22Rv1 (cell line): ENCODE measurements at regions not wholly inside any gene's neighbourhood (a gene's known extent, or its start where the extent isn't known, plus 50 kb on each side); places are given as distances from the start of the nearest gene placed in this dataset.

Experiments used
- ZFX ChIP-seq: fragments of 450-650 bp; IDR thresholded peaks from 2 replicates; pipeline ENCODE4 v1.6.1; 2017; ENCODE audit warnings: antibody characterized with exemption, borderline replicate concordance
- TF ChIP-seq, protein P1 (sequence below): fragments of 450-650 bp; IDR thresholded peaks from 2 replicates; pipeline ENCODE4 v1.5.1; 2017; ENCODE audit warnings: mild to moderate bottlenecking

- TF ChIP-seq, protein P1, sequence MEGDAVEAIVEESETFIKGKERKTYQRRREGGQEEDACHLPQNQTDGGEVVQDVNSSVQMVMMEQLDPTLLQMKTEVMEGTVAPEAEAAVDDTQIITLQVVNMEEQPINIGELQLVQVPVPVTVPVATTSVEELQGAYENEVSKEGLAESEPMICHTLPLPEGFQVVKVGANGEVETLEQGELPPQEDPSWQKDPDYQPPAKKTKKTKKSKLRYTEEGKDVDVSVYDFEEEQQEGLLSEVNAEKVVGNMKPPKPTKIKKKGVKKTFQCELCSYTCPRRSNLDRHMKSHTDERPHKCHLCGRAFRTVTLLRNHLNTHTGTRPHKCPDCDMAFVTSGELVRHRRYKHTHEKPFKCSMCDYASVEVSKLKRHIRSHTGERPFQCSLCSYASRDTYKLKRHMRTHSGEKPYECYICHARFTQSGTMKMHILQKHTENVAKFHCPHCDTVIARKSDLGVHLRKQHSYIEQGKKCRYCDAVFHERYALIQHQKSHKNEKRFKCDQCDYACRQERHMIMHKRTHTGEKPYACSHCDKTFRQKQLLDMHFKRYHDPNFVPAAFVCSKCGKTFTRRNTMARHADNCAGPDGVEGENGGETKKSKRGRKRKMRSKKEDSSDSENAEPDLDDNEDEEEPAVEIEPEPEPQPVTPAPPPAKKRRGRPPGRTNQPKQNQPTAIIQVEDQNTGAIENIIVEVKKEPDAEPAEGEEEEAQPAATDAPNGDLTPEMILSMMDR, result no peak
- no peak for TF ChIP-seq ZFX
Observed at GRCh38 chr1:229185963-229186362, 84.9 kb upstream of the RAB4A start.
